T-helper 17 cell (primary cell): ENCODE measurements at regions not wholly inside any gene's neighbourhood (a gene's known extent, or its start where the extent isn't known, plus 50 kb on each side); places are given as distances from the start of the nearest gene placed in this dataset.

Experiments used
- ATAC-seq: fragments of 150-1000 bp; cut with Tn5 transposase; 2 replicates; pipeline ENCODE4 v1.10.0; 2021; ENCODE audit warnings: mild to moderate bottlenecking, moderate library complexity
- DNase-seq, 3 donors: peaks; one replicate each; pipeline versions ENCODE4 v3.0.0 to v3.0.0-alpha.2; 2020 to 2021
- H3K9me3 ChIP-seq: one replicate; pipeline ENCODE4 v1.7.0; 2013; ENCODE audit warnings: low read length, mild to moderate bottlenecking; ENCODE audit not compliant: control insufficient read depth, poor library complexity, severe bottlenecking
- H3K27ac Mint-ChIP-seq: one replicate; pipeline ENCODE4 v1.8.0; 2022; ENCODE audit warnings: mild to moderate bottlenecking, moderate library complexity, mixed read lengths
- H3K27me3 Mint-ChIP-seq: one replicate; pipeline ENCODE4 v1.8.0; 2022; ENCODE audit warnings: mixed read lengths
- H3K36me3 Mint-ChIP-seq: one replicate; pipeline ENCODE4 v1.8.0; 2022; ENCODE audit warnings: low read depth, mixed read lengths
- H3K4me1 Mint-ChIP-seq: one replicate; pipeline ENCODE4 v1.8.0; 2022; ENCODE audit warnings: mild to moderate bottlenecking, mixed read lengths
- H3K4me3 Mint-ChIP-seq: one replicate; pipeline ENCODE4 v1.8.0; 2022; ENCODE audit warnings: mild to moderate bottlenecking, moderate library complexity, mixed read lengths

DNA sequence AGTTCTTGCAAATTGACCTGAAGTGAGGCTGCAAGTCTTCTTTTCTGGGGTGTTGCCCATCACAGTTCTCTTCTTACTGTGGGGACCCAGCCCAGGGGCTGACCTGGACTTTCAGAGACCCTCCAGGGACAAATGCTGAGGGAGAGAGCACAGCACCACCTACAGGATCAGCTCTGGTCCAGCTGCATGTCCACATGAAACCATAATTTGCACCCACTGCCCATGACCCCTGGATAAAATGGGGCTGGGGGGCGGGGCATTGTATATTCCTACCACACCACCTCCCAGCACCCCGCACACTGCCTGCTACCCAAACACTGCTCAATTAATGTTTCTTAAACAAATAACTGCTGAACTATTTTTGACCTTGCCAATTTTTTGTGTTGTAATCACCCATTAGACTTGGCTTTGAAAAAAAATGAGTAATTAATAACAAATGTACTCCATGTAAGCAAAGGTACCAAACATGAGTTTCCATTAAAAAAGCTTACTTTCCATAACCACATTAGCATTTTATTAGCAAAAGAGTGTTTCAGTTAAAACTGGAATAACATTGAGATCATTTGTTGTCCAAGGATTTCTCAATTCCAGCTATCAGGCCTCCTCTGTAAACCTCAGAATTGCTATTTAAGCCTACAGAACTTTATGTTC lies 168.0 kb upstream of the RAB4A start:
- DNase-seq, result no peak
- no peaks in the 10 kb centered on the region for H3K9me3 ChIP-seq
- no peak for ATAC-seq
- Mint-ChIP-seq H3K4me3 (no peak overlapping the region), H3K36me3 (no peaks in the 10 kb centered on the region), H3K27me3 (peaks cover 25% of the 10 kb centered on the region), H3K4me1 (peaks cover 7% of the 10 kb centered on the region), H3K27ac (no peak overlapping the region)

DNA sequence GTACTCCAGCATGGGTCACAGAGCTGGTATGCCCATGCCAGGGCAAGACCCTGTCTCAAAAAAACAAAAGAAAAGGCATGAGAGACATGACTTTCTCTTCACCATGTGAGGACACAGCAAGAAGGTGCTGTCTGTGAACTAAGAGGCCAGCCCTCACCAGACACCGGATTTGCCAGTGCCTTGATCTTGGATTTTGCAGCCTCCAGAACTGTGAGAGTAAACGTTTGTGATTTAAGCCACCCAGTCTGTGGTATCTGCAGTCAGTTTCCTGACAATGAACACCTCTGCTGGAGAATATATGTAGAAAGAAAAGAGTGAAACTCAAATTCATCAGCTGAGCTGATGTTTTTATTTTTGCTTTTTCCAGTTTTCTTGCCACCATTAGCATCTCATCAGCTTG lies 166.3 kb upstream of the RAB4A start:
- H3K9me3 ChIP-seq, result no peaks in the 10 kb centered on the region
- DNase-seq, result no peak
- H3K27ac Mint-ChIP-seq, result no peak overlapping the region
- no peaks in the 10 kb centered on the region for H3K36me3 Mint-ChIP-seq
- peaks cover 11% of the 10 kb centered on the region for H3K4me1 Mint-ChIP-seq
- no peak overlapping the region for H3K4me3 Mint-ChIP-seq
- H3K27me3 Mint-ChIP-seq, result peaks cover 25% of the 10 kb centered on the region
- ATAC-seq, result no peak

DNA sequence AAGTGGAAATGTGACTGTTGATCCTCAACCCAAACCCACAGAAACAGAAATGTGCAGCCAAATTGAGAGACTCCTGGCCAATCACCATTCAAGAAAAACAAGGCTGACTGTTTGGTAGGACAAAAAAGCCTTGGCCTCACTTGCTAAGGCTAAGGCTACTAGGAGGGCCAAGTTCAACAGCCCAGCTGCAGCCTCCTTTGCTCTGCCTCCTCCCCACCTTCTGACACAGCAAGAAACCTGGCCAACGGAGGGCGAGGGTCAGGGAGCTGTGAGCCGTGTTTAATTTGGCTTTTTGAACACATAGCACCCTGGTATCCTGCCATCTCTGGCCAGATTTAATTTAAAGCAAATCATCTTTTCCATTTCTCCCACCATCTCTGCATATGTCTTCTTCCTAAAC lies 165.8 kb upstream of the RAB4A start:
- H3K4me1 Mint-ChIP-seq, result peaks cover 11% of the 10 kb centered on the region
- ATAC-seq (no peak), DNase-seq (no peak)
- no peaks in the 10 kb centered on the region for H3K9me3 ChIP-seq
- no peaks in the 10 kb centered on the region for H3K36me3 Mint-ChIP-seq
- no peak overlapping the region for H3K27ac Mint-ChIP-seq
- H3K27me3 Mint-ChIP-seq, result peaks cover 25% of the 10 kb centered on the region
- H3K4me3 Mint-ChIP-seq, result no peak overlapping the region

DNA sequence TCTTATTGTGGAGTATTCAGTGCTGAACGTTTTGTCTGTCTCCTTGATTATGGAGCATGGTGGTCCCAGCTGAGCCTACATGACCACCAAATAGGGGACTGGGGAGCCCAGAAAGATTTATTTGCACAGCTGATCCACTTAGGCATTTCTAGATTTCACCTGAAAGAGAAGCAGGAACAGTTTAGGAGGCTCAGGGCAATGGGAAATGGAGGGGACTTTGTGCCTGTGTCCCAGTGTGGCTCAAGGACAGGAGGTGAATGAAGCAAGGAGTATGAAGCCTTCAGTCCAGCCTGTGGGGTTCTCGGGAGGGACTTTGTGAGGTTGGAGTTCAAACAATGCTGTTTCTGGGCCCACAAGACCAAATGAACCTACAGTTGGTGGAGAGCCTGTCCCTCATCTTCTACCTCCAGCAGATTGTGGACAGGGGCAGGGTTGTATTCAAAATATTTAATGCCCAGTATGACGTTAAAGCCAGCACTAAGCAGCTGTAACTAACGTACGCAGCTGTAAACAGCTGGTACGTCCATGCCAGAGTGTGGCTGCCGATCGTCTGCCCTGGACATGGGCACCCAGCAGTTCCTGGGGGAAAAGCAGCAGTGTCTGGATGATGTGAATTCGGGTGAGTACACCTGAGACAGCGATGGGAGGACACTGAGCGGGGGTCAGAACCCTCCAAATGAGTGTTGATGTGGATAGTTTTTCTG lies 164.9 kb upstream of the RAB4A start:
- peaks cover 22% of the 10 kb centered on the region for H3K27me3 Mint-ChIP-seq
- H3K27ac Mint-ChIP-seq, result peak overlapping the region; percentile 41
- H3K9me3 ChIP-seq, result no peaks in the 10 kb centered on the region
- H3K36me3 Mint-ChIP-seq, result no peaks in the 10 kb centered on the region
- ATAC-seq, result no peak
- H3K4me1 Mint-ChIP-seq, result peaks cover 14% of the 10 kb centered on the region
- H3K4me3 Mint-ChIP-seq, result no peak overlapping the region
- DNase-seq, result no peak

DNA sequence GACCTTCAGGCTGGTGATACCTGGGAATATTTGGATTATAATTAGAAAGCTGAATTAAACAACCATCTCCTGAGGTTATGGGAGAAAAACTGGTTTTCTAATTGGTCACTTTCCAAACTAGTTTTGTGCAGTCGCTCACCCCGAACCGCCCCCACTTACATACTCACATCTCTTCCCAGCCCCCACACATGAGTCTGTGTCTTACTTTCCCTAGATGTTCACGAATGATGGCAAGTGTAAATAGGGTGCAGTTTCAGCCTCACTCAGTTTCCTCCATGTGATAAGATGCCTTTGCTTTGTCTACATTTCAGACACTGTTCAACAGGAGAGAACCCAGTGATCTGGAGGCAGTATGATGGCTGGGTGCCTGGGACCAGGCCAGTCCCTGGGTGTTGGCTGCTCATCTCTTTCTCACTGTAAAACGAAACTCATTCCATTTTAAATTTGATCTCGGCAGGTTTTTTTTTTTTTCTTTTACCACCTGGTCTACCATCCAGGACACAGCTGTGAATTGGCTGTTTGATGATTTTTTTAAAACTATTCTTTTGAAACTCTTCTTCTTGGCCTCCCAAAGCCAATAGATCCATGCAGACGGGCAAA lies 164.3 kb upstream of the RAB4A start:
- no peak for ATAC-seq
- Mint-ChIP-seq H3K27me3 (peaks cover 20% of the 10 kb centered on the region), H3K27ac (peak overlapping the region; percentile 41), H3K36me3 (no peaks in the 10 kb centered on the region), H3K4me3 (no peak overlapping the region), H3K4me1 (peaks cover 17% of the 10 kb centered on the region)
- DNase-seq, result no peak
- no peaks in the 10 kb centered on the region for H3K9me3 ChIP-seq

DNA sequence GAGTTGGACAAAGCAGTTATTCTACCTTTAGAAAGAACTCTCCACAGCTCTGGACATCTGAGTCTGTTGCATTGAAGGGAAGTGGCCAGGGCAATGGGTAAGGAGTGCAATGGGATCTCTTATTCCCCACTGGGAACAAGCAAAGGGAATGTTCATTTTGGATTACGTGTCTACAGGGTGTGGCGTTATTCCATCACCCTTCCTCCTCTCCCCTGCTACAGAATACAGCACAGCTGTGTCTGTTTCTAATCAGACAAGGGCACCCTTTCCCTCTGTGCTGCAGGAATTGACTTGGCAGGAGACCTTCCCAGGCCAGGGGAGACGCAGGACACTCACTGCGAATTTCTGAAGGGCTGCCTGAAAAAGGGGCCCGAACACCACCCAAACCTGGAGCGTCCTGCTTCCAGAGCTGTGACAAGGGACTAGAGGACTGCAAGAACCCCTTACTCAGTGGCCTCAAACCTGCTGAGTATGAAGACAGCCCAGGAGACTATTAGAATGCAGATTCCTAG lies 163.6 kb upstream of the RAB4A start:
- H3K27ac Mint-ChIP-seq, result no peak overlapping the region

DNA sequence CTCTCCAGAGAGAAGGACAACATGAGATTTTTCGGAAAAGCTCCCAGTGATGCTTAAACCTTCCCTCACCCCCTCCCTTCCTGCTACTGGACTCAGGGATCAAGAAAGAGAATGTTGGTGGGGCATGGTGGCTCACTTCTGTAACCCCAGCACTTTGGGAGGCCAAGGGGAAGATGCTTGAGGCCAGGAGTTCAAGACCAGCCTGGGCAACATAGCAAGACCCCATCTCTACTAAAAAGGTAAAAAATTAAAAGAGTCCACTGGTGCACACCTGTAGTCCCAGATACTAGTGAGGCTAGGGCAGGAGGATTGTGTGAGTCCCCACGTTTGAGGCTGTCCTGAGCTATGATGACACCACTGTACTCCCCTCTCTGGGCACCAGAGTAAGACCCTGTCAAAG lies 162.9 kb upstream of the RAB4A start:
- H3K9me3 ChIP-seq, result no peaks in the 10 kb centered on the region
- Mint-ChIP-seq H3K36me3 (no peaks in the 10 kb centered on the region), H3K4me1 (peaks cover 14% of the 10 kb centered on the region), H3K27ac (peak overlapping the region; percentile 66), H3K4me3 (no peak overlapping the region), H3K27me3 (peaks cover 20% of the 10 kb centered on the region)
- ATAC-seq (no peak), DNase-seq (no peak)

More for the DNA sequence above, 163.6 kb upstream of the RAB4A start:
- no peaks in the 10 kb centered on the region for H3K9me3 ChIP-seq
- no peaks in the 10 kb centered on the region for H3K36me3 Mint-ChIP-seq
- peaks cover 20% of the 10 kb centered on the region for H3K27me3 Mint-ChIP-seq
- ATAC-seq, result no peak
- H3K4me1 Mint-ChIP-seq, result peaks cover 14% of the 10 kb centered on the region
- no peak for DNase-seq
- no peak overlapping the region for H3K4me3 Mint-ChIP-seq

DNA sequence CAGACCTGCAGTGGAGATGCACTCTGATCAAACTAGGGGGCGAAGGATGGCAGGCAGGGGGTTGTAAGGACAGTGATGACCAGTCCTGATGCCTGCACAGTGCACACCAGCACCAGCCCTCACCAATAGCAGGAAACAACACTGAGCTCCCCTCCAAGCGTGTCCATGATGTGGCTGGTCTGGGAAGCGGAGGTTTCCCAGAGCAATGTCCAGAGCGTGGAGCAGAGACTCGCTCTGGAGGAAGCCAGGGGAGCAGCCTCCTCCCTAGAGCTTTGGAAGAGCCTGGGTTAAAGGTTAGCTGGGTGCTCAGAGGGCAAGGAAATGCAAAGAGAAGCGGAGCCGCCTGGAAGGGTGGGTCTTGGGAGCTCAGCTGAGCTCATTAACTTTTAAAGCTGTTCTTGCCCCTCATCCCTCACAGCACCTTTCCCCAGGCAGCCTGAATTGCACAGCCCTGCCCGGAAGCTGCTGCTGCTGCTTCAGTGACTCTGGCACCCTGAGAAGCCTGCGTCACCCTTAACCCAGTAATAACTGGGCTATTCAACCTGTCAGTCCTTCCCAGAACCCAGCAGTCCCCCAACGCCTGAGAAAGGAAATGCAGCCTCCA lies 162.2 kb upstream of the RAB4A start:
- peak overlapping the region; percentile 66 for H3K27ac Mint-ChIP-seq
- no peak for ATAC-seq
- no peak for DNase-seq
- H3K9me3 ChIP-seq, result no peaks in the 10 kb centered on the region
- H3K27me3 Mint-ChIP-seq, result peaks cover 20% of the 10 kb centered on the region
- H3K36me3 Mint-ChIP-seq, result no peaks in the 10 kb centered on the region
- H3K4me1 Mint-ChIP-seq, result peaks cover 17% of the 10 kb centered on the region
- no peak overlapping the region for H3K4me3 Mint-ChIP-seq

DNA sequence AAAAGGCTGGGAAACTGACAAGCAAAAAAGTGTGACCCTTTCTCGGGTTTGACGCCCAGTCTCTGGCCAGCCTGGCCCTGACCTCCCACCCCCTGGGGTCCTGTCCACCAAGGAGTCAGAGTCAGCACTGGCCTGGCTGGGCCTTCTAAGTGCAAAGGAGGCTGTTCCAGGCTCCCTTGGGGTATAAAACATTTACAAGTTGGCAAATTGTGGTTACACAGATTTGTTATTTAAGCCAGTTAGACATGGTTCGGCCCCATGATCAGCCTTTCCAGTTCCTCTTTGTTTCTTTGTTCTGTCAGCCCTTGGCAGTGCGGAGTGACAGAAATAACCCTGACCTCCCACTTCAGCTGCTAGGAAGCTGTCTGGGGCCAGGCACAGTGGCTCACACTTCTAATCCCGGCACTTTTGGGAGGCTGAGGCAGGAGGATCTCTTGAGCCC lies 161.6 kb upstream of the RAB4A start:
- peaks cover 20% of the 10 kb centered on the region for H3K27me3 Mint-ChIP-seq
- no peaks in the 10 kb centered on the region for H3K9me3 ChIP-seq
- ATAC-seq (no peak), DNase-seq (no peak)
- no peak overlapping the region for H3K4me3 Mint-ChIP-seq
- no peak overlapping the region for H3K27ac Mint-ChIP-seq
- no peaks in the 10 kb centered on the region for H3K36me3 Mint-ChIP-seq
- H3K4me1 Mint-ChIP-seq, result peaks cover 19% of the 10 kb centered on the region

DNA sequence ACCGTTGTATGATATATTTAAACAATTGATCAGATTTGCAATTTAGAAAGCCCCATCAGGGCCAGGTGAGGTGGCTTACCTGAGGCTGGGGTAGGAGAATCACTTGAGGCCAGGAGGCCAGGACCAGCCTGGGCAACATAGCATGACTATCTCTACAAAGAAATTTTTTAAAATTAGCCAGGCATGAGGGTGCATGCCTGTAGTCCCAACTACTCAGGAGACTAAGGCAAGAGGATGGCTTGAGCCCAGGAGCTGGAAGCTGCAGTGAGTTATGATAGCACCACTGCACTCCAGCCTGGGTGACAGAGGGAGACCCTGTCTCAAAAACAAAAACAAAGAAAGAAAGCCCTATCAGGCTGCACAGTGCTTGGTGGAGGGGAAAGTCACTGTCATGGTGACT lies 159.9 kb upstream of the RAB4A start:
- Mint-ChIP-seq H3K36me3 (no peaks in the 10 kb centered on the region), H3K27ac (no peak overlapping the region), H3K4me3 (no peak overlapping the region), H3K27me3 (peaks cover 15% of the 10 kb centered on the region), H3K4me1 (peaks cover 20% of the 10 kb centered on the region)
- ATAC-seq (no peak), DNase-seq (no peak)
- H3K9me3 ChIP-seq, result no peaks in the 10 kb centered on the region

DNA sequence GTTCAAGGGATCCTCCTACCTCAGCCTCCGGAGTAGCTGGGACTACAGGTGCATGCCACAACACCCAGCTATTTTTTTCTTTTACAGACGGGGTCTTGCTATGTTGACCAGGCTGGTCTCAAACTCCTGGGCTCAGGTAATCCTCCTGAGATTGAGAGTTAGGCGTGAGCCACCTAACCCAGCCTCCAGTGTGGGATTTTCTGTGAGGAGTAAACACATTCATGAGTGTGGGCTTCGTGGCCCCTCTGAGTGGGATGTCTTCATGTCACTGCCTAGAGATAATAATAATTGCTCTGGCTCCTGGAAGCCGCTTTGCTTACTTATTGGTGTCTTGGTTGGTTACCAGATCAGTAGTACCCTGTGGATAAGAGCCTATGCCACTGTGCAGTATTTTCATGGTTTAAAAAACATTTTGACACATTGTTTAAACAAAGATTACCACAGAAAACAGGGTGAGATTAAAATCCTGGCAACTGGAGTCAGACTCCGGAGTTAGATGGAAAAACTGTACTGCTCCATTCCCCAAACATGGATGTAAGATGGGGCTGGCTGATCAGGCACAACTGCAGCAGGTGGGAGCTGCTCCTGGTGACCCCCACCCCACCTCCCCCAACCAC lies 159.1 kb upstream of the RAB4A start:
- Mint-ChIP-seq H3K4me1 (peaks cover 18% of the 10 kb centered on the region), H3K27ac (no peak overlapping the region), H3K36me3 (no peaks in the 10 kb centered on the region), H3K27me3 (peaks cover 6% of the 10 kb centered on the region), H3K4me3 (no peak overlapping the region)
- no peaks in the 10 kb centered on the region for H3K9me3 ChIP-seq
- no peak for DNase-seq
- ATAC-seq, result no peak

DNA sequence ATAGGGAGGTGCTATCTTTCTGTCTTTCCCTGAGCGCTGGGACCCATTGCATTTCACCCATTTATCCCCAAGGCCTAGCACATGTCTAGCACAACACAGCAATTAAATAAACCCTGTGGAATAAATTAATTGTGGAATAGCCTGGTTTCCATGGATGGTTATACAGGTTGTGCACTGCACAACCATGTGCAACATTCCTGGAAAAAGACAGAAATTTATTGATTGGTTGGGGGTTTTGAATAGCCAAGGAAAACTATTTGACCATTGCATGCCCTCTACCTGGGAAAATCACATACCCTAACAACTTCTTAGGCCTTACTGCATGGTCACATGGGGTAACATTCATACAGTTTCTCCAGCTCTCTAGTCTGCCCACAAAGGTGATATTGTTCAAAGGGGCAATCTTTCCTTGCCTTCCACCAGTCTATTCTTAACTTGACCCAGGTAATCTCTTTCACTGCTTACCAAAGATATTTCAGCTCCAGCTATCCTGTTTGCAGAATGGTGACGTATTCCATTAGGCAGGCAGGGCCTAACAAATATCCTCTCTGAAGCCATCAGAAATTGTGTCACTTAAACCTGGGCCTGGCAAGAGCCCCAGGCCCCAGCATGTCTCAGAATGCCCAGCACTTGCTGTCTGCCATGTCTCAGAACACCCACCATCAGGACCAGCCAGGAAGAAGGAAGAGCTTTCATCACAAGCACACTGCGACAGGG lies 157.9 kb upstream of the RAB4A start:
- peak overlapping the region; percentile 1 for H3K27ac Mint-ChIP-seq

More for the DNA sequence above, 157.9 kb upstream of the RAB4A start:
- Mint-ChIP-seq H3K4me3 (no peak overlapping the region), H3K36me3 (no peaks in the 10 kb centered on the region), H3K4me1 (peaks cover 17% of the 10 kb centered on the region), H3K27me3 (no peaks in the 10 kb centered on the region)
- no peaks in the 10 kb centered on the region for H3K9me3 ChIP-seq
- DNase-seq, result no peak
- no peak for ATAC-seq
